NB4 (cell line): ENCODE measurements at regions not wholly inside any gene's neighbourhood (a gene's known extent, or its start where the extent isn't known, plus 50 kb on each side); places are given as distances from the start of the nearest gene placed in this dataset.

ENCODE experiments used
- MYC ChIP-seq: IDR thresholded peaks from 2 replicates; pipeline ENCODE4 v1.6.1; 2011; ENCODE audit warnings: low read depth, low read length
- POLR2A ChIP-seq: IDR thresholded peaks from 2 replicates; pipeline ENCODE4 v1.6.1; 2011; ENCODE audit warnings: mild to moderate bottlenecking; ENCODE audit not compliant: insufficient read length; ENCODE audit errors: extremely low read depth
- TF ChIP-seq, protein P1 (sequence below): IDR thresholded peaks from one replicate; pipeline ENCODE4 v1.5.1; 2012; ENCODE audit warnings: low read depth, low read length

DNA sequence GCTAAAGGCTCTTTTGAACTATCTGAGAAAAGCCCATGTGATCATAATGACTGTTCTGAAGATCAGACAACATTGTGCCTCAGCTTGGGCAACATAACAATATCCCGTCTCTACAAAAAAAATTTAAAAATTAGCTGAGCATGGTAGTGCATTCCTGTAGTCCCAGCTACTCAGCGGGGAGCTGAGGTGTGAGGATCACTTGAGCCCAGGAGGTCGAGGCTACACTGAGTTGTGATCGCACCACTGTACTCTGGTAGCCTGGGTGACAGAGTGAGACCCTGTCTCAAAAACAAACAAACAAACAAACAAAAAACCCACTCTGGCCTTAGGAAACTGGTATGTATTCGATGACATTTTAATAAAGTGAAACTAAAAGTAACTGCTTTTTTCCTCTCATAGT is 1526.8 kb upstream of the TENM4 start:
- TF ChIP-seq POLR2A (no peak), MYC (no peak)
- TF ChIP-seq, protein P1, sequence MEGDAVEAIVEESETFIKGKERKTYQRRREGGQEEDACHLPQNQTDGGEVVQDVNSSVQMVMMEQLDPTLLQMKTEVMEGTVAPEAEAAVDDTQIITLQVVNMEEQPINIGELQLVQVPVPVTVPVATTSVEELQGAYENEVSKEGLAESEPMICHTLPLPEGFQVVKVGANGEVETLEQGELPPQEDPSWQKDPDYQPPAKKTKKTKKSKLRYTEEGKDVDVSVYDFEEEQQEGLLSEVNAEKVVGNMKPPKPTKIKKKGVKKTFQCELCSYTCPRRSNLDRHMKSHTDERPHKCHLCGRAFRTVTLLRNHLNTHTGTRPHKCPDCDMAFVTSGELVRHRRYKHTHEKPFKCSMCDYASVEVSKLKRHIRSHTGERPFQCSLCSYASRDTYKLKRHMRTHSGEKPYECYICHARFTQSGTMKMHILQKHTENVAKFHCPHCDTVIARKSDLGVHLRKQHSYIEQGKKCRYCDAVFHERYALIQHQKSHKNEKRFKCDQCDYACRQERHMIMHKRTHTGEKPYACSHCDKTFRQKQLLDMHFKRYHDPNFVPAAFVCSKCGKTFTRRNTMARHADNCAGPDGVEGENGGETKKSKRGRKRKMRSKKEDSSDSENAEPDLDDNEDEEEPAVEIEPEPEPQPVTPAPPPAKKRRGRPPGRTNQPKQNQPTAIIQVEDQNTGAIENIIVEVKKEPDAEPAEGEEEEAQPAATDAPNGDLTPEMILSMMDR: no peak
